Naive thymus-derived CD8-positive, alpha-beta T cell (primary cell): ENCODE measurements at regions not wholly inside any gene's neighbourhood (a gene's known extent, or its start where the extent isn't known, plus 50 kb on each side); places are given as distances from the start of the nearest gene placed in this dataset.
"Not testable (repeated sequence)": the region's sequence is repeated elsewhere in the genome, so short reads cannot be mapped to it uniquely, and the experiment has no call there.

Experiments
- ATAC-seq, 2 donors: fragments of 150-1000 bp; cut with Tn5 transposase in 1 of 2; sonication (Bioruptor Pico), chemical (Tn5 transposase) in 1 of 2; 1 replicate in 1 of 2; 2 replicates in 1 of 2; pipeline ENCODE4 v1.10.0; 2021; ENCODE audit warnings: mild to moderate bottlenecking in 2 of 2, moderate library complexity in 2 of 2
- POLR2A ChIA-PET: fragments of 350-600 bp; sonication (Branson Sonifier 250); formaldehyde crosslinking; loops from one replicate; lab custom pipeline; 2021; ENCODE audit warnings: antibody characterized with exemption; lab: Charles Lee
- DNase-seq, 10 donors: peaks; one replicate each; pipeline versions ENCODE4 v3.0.0 to v3.0.0-alpha.2; 2020 to 2022
- H3K27ac Mint-ChIP-seq, 10 donors: one replicate each; pipeline ENCODE4 v1.8.0; 2020 to 2022; ENCODE audit warnings: mild to moderate bottlenecking in 10 of 10, mixed read lengths in 10 of 10, moderate library complexity in 4 of 10, inconsistent platforms in 1 of 10
- H3K27me3 Mint-ChIP-seq, 5 donors: one replicate each; pipeline ENCODE4 v1.8.0; 2021 to 2022; ENCODE audit warnings: mixed read lengths in 5 of 5
- H3K36me3 Mint-ChIP-seq, 3 donors: one replicate each; pipeline ENCODE4 v1.8.0; 2020 to 2022; ENCODE audit warnings: mixed read lengths in 3 of 3, mild to moderate bottlenecking in 2 of 3, inconsistent platforms in 1 of 3
- H3K4me1 Mint-ChIP-seq, 4 donors: one replicate each; pipeline ENCODE4 v1.8.0; 2021 to 2022; ENCODE audit warnings: mixed read lengths in 4 of 4
- H3K4me3 Mint-ChIP-seq, 10 donors: one replicate each; pipeline ENCODE4 v1.8.0; 2020 to 2022; ENCODE audit warnings: mild to moderate bottlenecking in 10 of 10, mixed read lengths in 10 of 10, moderate library complexity in 6 of 10, inconsistent platforms in 1 of 10
- H3K9me3 Mint-ChIP-seq, 9 donors: one replicate each; pipeline ENCODE4 v1.8.0; 2020 to 2022; ENCODE audit warnings: mixed read lengths in 9 of 9, mild to moderate bottlenecking in 3 of 9, inconsistent platforms in 1 of 9, moderate library complexity in 1 of 9

- peaks cover 0 to 14% (median 0%) of the 10 kb centered on the region in 9 donors for H3K9me3 Mint-ChIP-seq
- no peaks in the 10 kb centered on the region for H3K36me3 Mint-ChIP-seq
- no peaks in the 10 kb centered on the region for H3K4me1 Mint-ChIP-seq
- DNase-seq (no peak), ATAC-seq (no peak)
- peak overlapping the region in 1 of 10 donors; percentile 9 for H3K4me3 Mint-ChIP-seq
- POLR2A ChIA-PET: no interaction called here
- no peak overlapping the region for H3K27ac Mint-ChIP-seq
- H3K27me3 Mint-ChIP-seq: peaks cover 0 to 9% (median 2%) of the 10 kb centered on the region in 5 donors
Measured at GRCh38 chr17:70314506-70314905, 145.2 kb downstream of the KCNJ2 start.

- Mint-ChIP-seq H3K27ac (no peak overlapping the region), H3K36me3 (no peaks in the 10 kb centered on the region), H3K9me3 (peaks cover 0 to 14% (median 0%) of the 10 kb centered on the region in 9 donors), H3K4me1 (no peaks in the 10 kb centered on the region), H3K4me3 (no peak overlapping the region), H3K27me3 (peaks cover 2 to 15% (median 4%) of the 10 kb centered on the region in 5 donors)
- DNase-seq (no peak), ATAC-seq (no peak)
- POLR2A ChIA-PET: no interaction called here
Measured at GRCh38 chr17:70317421-70317820, 148.1 kb downstream of the KCNJ2 start.

DNA sequence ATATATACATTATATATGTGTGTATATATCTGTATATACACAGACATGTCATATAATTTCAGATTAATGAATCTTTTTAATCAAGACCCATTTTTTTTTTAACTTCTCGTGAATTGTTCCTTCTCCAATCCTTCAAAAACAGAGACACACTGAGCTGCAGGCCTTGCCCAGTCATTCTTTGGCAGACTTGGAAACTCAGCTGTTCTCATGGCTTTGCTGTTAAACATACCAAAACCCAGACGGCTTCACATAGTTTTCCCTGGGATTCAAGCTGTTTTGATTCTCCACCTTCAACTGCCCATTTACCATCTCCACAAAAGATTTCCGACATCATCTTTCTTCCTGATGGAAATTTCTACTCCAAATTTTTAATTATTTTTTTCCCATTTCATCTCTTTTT, 148.7 kb downstream of the KCNJ2 start:
- no peaks in the 10 kb centered on the region for H3K4me1 Mint-ChIP-seq
- no peak for DNase-seq
- H3K27me3 Mint-ChIP-seq: peaks cover 2 to 18% (median 6%) of the 10 kb centered on the region in 5 donors
- H3K4me3 Mint-ChIP-seq: no peak overlapping the region
- peaks cover 0 to 14% (median 0%) of the 10 kb centered on the region in 9 donors for H3K9me3 Mint-ChIP-seq
- H3K36me3 Mint-ChIP-seq: no peaks in the 10 kb centered on the region
- POLR2A ChIA-PET: no interaction called here
- ATAC-seq: no peak
- H3K27ac Mint-ChIP-seq: no peak overlapping the region

DNA sequence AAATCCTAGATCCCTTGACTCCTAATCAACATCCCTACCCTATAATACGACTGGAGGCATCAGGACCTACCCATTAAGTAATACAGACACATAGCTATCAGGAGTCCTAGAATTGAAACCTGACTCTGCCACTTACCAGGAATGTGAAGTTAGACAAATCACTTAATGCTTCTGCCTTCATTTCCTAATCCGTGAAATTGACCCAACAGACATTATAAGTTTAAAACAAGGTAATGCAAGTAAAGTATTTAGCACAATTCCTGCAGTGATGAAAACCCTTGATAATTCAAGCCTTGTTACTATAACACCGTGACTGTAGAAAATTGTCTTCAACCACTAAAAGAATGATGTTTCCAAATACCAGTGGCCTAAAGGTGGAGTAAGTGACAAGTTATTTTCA, 150.2 kb downstream of the KCNJ2 start:
- H3K36me3 Mint-ChIP-seq: no peaks in the 10 kb centered on the region
- no peak overlapping the region for H3K4me3 Mint-ChIP-seq
- H3K27ac Mint-ChIP-seq: no peak overlapping the region
- no peak for DNase-seq
- POLR2A ChIA-PET: no interaction called here
- peaks cover 1 to 18% (median 6%) of the 10 kb centered on the region in 5 donors for H3K27me3 Mint-ChIP-seq
- no peak for ATAC-seq
- H3K9me3 Mint-ChIP-seq: peaks cover 0 to 9% (median 0%) of the 10 kb centered on the region in 9 donors
- no peaks in the 10 kb centered on the region for H3K4me1 Mint-ChIP-seq

DNA sequence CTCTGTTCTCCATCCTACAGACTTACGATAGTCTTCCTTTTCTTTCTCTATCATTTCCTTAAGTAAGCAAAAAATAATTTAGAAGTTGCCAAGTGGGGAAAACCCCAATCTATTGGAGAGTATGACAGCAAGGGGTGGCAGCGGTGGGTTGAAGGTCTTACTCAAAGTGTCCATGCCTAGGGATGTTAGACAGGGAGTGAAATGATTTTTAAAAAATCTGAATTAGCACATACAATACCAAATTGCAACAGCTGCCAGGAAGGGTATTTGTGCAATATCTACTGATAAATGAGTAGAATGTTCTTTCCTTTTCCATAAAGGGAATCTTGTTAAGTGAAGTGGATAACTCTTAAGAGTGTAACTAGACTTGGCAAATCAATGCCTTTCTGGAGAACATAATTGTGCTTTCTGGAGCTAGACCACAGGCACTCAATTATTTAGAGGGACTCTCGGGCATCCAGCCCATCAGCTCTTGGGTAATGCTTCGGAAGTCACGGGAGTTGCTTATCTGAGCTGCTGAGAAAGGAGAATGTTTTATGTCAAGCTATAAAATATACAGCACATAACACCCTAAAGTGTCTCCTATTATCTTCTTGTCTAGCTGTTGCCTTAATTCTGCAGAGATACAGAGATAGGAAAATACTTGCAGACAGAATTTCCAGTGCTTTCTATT, 151.5 kb downstream of the KCNJ2 start:
- ATAC-seq (no peak), DNase-seq (no peak)
- peaks cover 0 to 9% (median 0%) of the 10 kb centered on the region in 9 donors for H3K9me3 Mint-ChIP-seq
- no peak overlapping the region for H3K27ac Mint-ChIP-seq
- H3K4me1 Mint-ChIP-seq: no peaks in the 10 kb centered on the region
- no peaks in the 10 kb centered on the region for H3K36me3 Mint-ChIP-seq
- peaks cover 1 to 18% (median 6%) of the 10 kb centered on the region in 5 donors for H3K27me3 Mint-ChIP-seq
- H3K4me3 Mint-ChIP-seq: no peak overlapping the region
- POLR2A ChIA-PET: no interaction called here

- Mint-ChIP-seq H3K36me3 (no peaks in the 10 kb centered on the region), H3K4me3 (no peak overlapping the region), H3K27ac (no peak overlapping the region), H3K9me3 (peaks cover 0 to 9% (median 0%) of the 10 kb centered on the region in 9 donors), H3K4me1 (no peaks in the 10 kb centered on the region), H3K27me3 (peaks cover 1 to 18% (median 5%) of the 10 kb centered on the region in 5 donors)
- ATAC-seq (no peak), DNase-seq (no peak)
- POLR2A ChIA-PET: no interaction called here
Measured at GRCh38 chr17:70321352-70321751, 152.0 kb downstream of the KCNJ2 start.

DNA sequence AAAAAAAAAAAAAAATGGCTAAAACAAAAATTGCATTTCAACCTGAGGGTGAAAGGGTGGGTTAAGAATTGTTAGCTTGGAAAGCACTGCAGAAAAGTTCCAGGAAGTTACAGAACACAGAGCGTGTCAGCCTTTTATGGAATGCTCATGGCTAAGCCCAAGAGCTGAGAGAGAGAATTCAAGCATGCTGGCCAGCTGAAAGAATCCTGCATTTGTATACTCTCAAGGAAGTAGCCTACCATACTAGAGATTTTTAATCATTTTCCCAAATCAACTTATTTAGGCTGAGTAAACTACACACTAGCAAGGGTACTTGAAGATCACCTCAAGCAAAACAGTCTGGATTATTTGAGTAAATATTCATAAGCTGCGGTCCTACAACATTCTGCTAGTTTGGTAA, 153.9 kb downstream of the KCNJ2 start:
- H3K9me3 Mint-ChIP-seq: peaks cover 0 to 9% (median 0%) of the 10 kb centered on the region in 9 donors
- H3K36me3 Mint-ChIP-seq: no peaks in the 10 kb centered on the region
- POLR2A ChIA-PET: no interaction called here
- ATAC-seq (no peak), DNase-seq (no peak)
- no peaks in the 10 kb centered on the region for H3K4me1 Mint-ChIP-seq
- H3K27ac Mint-ChIP-seq: no peak overlapping the region
- no peak overlapping the region for H3K4me3 Mint-ChIP-seq
- H3K27me3 Mint-ChIP-seq: peaks cover 1 to 18% (median 5%) of the 10 kb centered on the region in 5 donors

DNA sequence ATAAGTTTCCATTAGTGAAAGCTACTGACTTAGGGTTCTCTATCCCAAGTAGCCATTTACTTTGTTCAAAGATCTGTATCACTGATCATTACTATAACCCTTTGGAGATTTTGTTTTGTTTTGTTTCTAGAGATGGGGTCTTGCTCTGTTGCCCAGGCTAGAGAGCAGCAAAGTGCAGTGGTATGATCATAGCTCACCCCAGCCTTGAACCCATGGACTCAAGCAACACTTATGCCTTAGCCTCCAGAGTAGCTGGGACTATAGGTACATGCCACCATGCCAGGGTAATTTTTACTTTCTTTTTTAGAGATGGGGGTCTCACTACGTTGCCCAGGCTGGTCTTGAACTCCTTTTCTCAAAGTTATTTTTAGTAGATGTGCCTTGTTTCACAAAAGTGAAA, 154.7 kb downstream of the KCNJ2 start:
- no peak for ATAC-seq
- no peak overlapping the region for H3K27ac Mint-ChIP-seq
- H3K36me3 Mint-ChIP-seq: no peaks in the 10 kb centered on the region
- no peaks in the 10 kb centered on the region for H3K4me1 Mint-ChIP-seq
- POLR2A ChIA-PET: no interaction called here
- no peak for DNase-seq
- no peak overlapping the region for H3K4me3 Mint-ChIP-seq
- H3K27me3 Mint-ChIP-seq: peaks cover 1 to 11% (median 5%) of the 10 kb centered on the region in 5 donors
- peaks cover 0 to 6% (median 0%) of the 10 kb centered on the region in 9 donors for H3K9me3 Mint-ChIP-seq

- Mint-ChIP-seq H3K9me3 (peaks cover 0 to 5% (median 0%) of the 10 kb centered on the region in 9 donors), H3K36me3 (no peaks in the 10 kb centered on the region), H3K27me3 (peaks cover 0 to 7% (median 3%) of the 10 kb centered on the region in 5 donors), H3K27ac (no peak overlapping the region), H3K4me1 (no peaks in the 10 kb centered on the region), H3K4me3 (no peak overlapping the region)
- no peak for ATAC-seq
- POLR2A ChIA-PET: no interaction called here
- DNase-seq: no peak
Measured at GRCh38 chr17:70327279-70327678, 157.9 kb downstream of the KCNJ2 start.

- H3K27me3 Mint-ChIP-seq: peaks cover 0 to 4% (median under 1%) of the 10 kb centered on the region in 5 donors
- ATAC-seq: no peak
- no peaks in the 10 kb centered on the region for H3K4me1 Mint-ChIP-seq
- peaks cover 0 to 5% (median 0%) of the 10 kb centered on the region in 9 donors for H3K9me3 Mint-ChIP-seq
- H3K27ac Mint-ChIP-seq: no peak overlapping the region
- POLR2A ChIA-PET: no interaction called here
- no peak overlapping the region for H3K4me3 Mint-ChIP-seq
- H3K36me3 Mint-ChIP-seq: no peaks in the 10 kb centered on the region
- no peak for DNase-seq
Measured at GRCh38 chr17:70327723-70328122, 158.4 kb downstream of the KCNJ2 start.

DNA sequence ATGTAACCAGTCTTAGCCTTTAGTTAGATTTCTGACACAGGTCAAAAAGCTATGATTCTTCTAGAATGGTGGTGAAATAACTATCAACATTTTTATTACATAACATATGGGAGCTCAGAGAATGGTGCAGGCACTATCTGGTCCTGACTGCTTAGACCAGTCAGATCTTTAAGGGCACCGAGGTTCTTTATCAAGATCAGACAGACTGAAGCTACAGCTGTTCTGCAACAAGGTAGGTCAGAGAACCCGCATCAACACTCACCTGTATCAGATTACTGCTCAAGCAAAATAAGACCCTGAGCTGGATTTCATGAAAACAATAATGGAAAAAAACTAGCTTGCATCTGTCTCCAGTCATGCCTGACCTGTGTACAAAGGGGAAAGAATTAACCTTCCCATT, 160.4 kb downstream of the KCNJ2 start:
- H3K27ac Mint-ChIP-seq: no peak overlapping the region
- H3K27me3 Mint-ChIP-seq: peaks cover 0 to 7% (median 0%) of the 10 kb centered on the region in 5 donors
- H3K9me3 Mint-ChIP-seq: peaks cover 0 to 6% (median 0%) of the 10 kb centered on the region in 9 donors
- no peak for DNase-seq
- no peaks in the 10 kb centered on the region for H3K36me3 Mint-ChIP-seq
- POLR2A ChIA-PET: no interaction called here
- no peak overlapping the region for H3K4me3 Mint-ChIP-seq
- no peak for ATAC-seq
- no peaks in the 10 kb centered on the region for H3K4me1 Mint-ChIP-seq

- H3K27me3 Mint-ChIP-seq, H3K9me3 Mint-ChIP-seq, POLR2A ChIA-PET, H3K36me3 Mint-ChIP-seq, H3K27ac Mint-ChIP-seq, ATAC-seq, H3K4me3 Mint-ChIP-seq, DNase-seq, H3K4me1 Mint-ChIP-seq: not testable (repeated sequence)
Measured at GRCh38 chr17:70331066-70331465, 161.7 kb downstream of the KCNJ2 start.

GRCh38 chr17:70332356-70333210, 163.3 kb downstream of the KCNJ2 start:
- no peak for DNase-seq
- H3K27ac Mint-ChIP-seq: no peak overlapping the region
- H3K36me3 Mint-ChIP-seq: no peaks in the 10 kb centered on the region
- no peak overlapping the region for H3K4me3 Mint-ChIP-seq
- peaks cover 0 to 5% (median 0%) of the 10 kb centered on the region in 5 donors for H3K27me3 Mint-ChIP-seq
- no peak for ATAC-seq
- POLR2A ChIA-PET: no interaction called here
- peaks cover 0 to 6% (median 0%) of the 10 kb centered on the region in 9 donors for H3K9me3 Mint-ChIP-seq
- H3K4me1 Mint-ChIP-seq: no peaks in the 10 kb centered on the region
